ENCODE measurements at regions not wholly inside any gene's neighbourhood (a gene's known extent, or its start where the extent isn't known, plus 50 kb on each side); places are given as distances from the start of the nearest gene placed in this dataset.

- H3K9me3 ChIP-seq (replicated peaks), result no peaks in the 10 kb centered on the region
- H3K27me3 ChIP-seq, result no peaks in the 10 kb centered on the region
Measured at GRCh38 chr9:95776176-95776575, 99.3 kb upstream of the ERCC6L2 start.

GRCh38 chr9:95775191-95775590, 100.3 kb upstream of the ERCC6L2 start:
- Histone ChIP-seq H3K4me3 (no peak overlapping the region), H3K9me3 (replicated peaks) (no peaks in the 10 kb centered on the region), H3K36me3 (no peaks in the 10 kb centered on the region), H3K4me1 (peaks cover 32% of the 10 kb centered on the region), H3K27me3 (no peaks in the 10 kb centered on the region), H3K27ac (no peak overlapping the region)
- DNase-seq, result no peak

More at GRCh38 chr9:95776176-95776575, 99.3 kb upstream of the ERCC6L2 start:
- Histone ChIP-seq H3K4me1 (peaks cover 25% of the 10 kb centered on the region), H3K4me3 (no peak overlapping the region), H3K36me3 (no peaks in the 10 kb centered on the region), H3K27ac (no peak overlapping the region)
- DNase-seq, result no peak

- no peak for DNase-seq
- peak overlapping the region; percentile 63; the same call in 1 of the 2 replicates for H3K27ac ChIP-seq
- no peaks in the 10 kb centered on the region for H3K27me3 ChIP-seq
Measured at GRCh38 chr9:95773053-95773418, 102.5 kb upstream of the ERCC6L2 start.

GRCh38 chr9:95772320-95773052, 103.0 kb upstream of the ERCC6L2 start:
- Histone ChIP-seq H3K27me3 (no peaks in the 10 kb centered on the region), H3K9me3 (replicated peaks) (no peaks in the 10 kb centered on the region), H3K27ac (peak overlapping the region; percentile 63), H3K4me3 (peak overlapping the region; percentile 42), H3K36me3 (no peaks in the 10 kb centered on the region), H3K4me1 (peaks cover 22% of the 10 kb centered on the region)
- peak; percentile 94 to 97 for DNase-seq

More at GRCh38 chr9:95773053-95773418, 102.5 kb upstream of the ERCC6L2 start:
- H3K9me3 ChIP-seq (replicated peaks), result no peaks in the 10 kb centered on the region
- H3K4me3 ChIP-seq, result peak overlapping the region; percentile 42
- H3K36me3 ChIP-seq, result no peaks in the 10 kb centered on the region
- H3K4me1 ChIP-seq, result peaks cover 22% of the 10 kb centered on the region

GRCh38 chr9:95771556-95772246, 103.8 kb upstream of the ERCC6L2 start:
- H3K27ac ChIP-seq, result peak overlapping the region; percentile 63
- peaks cover 22% of the 10 kb centered on the region for H3K4me1 ChIP-seq
- H3K4me3 ChIP-seq, result peak overlapping the region; percentile 42
- H3K27me3 ChIP-seq, result no peaks in the 10 kb centered on the region
- peak; percentile 93 to 95 for DNase-seq
- H3K36me3 ChIP-seq, result no peaks in the 10 kb centered on the region
- H3K9me3 ChIP-seq (replicated peaks), result no peaks in the 10 kb centered on the region

GRCh38 chr9:95770653-95771131, 104.8 kb upstream of the ERCC6L2 start:
- Histone ChIP-seq H3K27me3 (no peaks in the 10 kb centered on the region), H3K36me3 (no peaks in the 10 kb centered on the region), H3K27ac (peak overlapping the region; percentile 63; the same call in 1 of the 2 replicates), H3K9me3 (replicated peaks) (no peaks in the 10 kb centered on the region), H3K4me3 (peak overlapping the region; percentile 42), H3K4me1 (peaks cover 25% of the 10 kb centered on the region)
- peak; percentile 97 to 99 for DNase-seq

- Histone ChIP-seq H3K36me3 (no peaks in the 10 kb centered on the region), H3K27ac (no peak overlapping the region), H3K9me3 (replicated peaks) (no peaks in the 10 kb centered on the region), H3K4me3 (no peak overlapping the region), H3K27me3 (no peaks in the 10 kb centered on the region), H3K4me1 (peaks cover 29% of the 10 kb centered on the region)
- DNase-seq, result no peak
Measured at GRCh38 chr9:95769909-95770433, 105.5 kb upstream of the ERCC6L2 start.

- no peak overlapping the region for H3K4me3 ChIP-seq
- peaks cover 30% of the 10 kb centered on the region for H3K4me1 ChIP-seq
- H3K9me3 ChIP-seq (replicated peaks), result no peaks in the 10 kb centered on the region
- H3K27me3 ChIP-seq, result no peaks in the 10 kb centered on the region
- no peak overlapping the region for H3K27ac ChIP-seq
- no peak for DNase-seq
- H3K36me3 ChIP-seq, result no peaks in the 10 kb centered on the region
Measured at GRCh38 chr9:95769473-95769872, 106.0 kb upstream of the ERCC6L2 start.

GRCh38 chr9:95766906-95767305, 108.6 kb upstream of the ERCC6L2 start:
- Histone ChIP-seq H3K27ac (no peak overlapping the region), H3K27me3 (no peaks in the 10 kb centered on the region), H3K4me3 (no peak overlapping the region), H3K4me1 (peaks cover 25% of the 10 kb centered on the region), H3K9me3 (replicated peaks) (no peaks in the 10 kb centered on the region), H3K36me3 (no peaks in the 10 kb centered on the region)
- DNase-seq, result no peak

- H3K27ac ChIP-seq, result peak overlapping the region; percentile 54; the same call in 1 of the 2 replicates
- H3K27me3 ChIP-seq, result no peaks in the 10 kb centered on the region
- no peaks in the 10 kb centered on the region for H3K9me3 ChIP-seq (replicated peaks)
- peak; percentile 51 to 75 for DNase-seq
- H3K36me3 ChIP-seq, result no peaks in the 10 kb centered on the region
- H3K4me1 ChIP-seq, result peaks cover 16% of the 10 kb centered on the region
- H3K4me3 ChIP-seq, result peak overlapping the region; percentile 57
Measured at GRCh38 chr9:95764533-95765319, 110.8 kb upstream of the ERCC6L2 start.

- Histone ChIP-seq H3K27ac (no peak overlapping the region), H3K27me3 (no peaks in the 10 kb centered on the region)
- peak; percentile 37 to 55 for DNase-seq
Measured at GRCh38 chr9:95763983-95764382, 111.5 kb upstream of the ERCC6L2 start.

GRCh38 chr9:95763006-95763405, 112.5 kb upstream of the ERCC6L2 start:
- Histone ChIP-seq H3K4me1 (peaks cover 16% of the 10 kb centered on the region), H3K4me3 (no peak overlapping the region), H3K36me3 (no peaks in the 10 kb centered on the region), H3K9me3 (replicated peaks) (no peaks in the 10 kb centered on the region), H3K27me3 (no peaks in the 10 kb centered on the region), H3K27ac (no peak overlapping the region)
- no peak for DNase-seq

More at GRCh38 chr9:95763983-95764382, 111.5 kb upstream of the ERCC6L2 start:
- peaks cover 16% of the 10 kb centered on the region for H3K4me1 ChIP-seq
- no peaks in the 10 kb centered on the region for H3K9me3 ChIP-seq (replicated peaks)
- no peak overlapping the region; the same call in 1 of the 2 replicates for H3K4me3 ChIP-seq
- H3K36me3 ChIP-seq, result no peaks in the 10 kb centered on the region

GRCh38 chr9:95762322-95762721, 113.2 kb upstream of the ERCC6L2 start:
- Histone ChIP-seq H3K27me3 (no peaks in the 10 kb centered on the region), H3K4me1 (peaks cover 19% of the 10 kb centered on the region), H3K4me3 (no peak overlapping the region), H3K36me3 (no peaks in the 10 kb centered on the region), H3K9me3 (replicated peaks) (no peaks in the 10 kb centered on the region), H3K27ac (no peak overlapping the region)
- DNase-seq, result no peak

- H3K4me3 ChIP-seq, result no peak overlapping the region
- H3K4me1 ChIP-seq, result peaks cover 24% of the 10 kb centered on the region
- H3K9me3 ChIP-seq (replicated peaks), result no peaks in the 10 kb centered on the region
- no peaks in the 10 kb centered on the region for H3K36me3 ChIP-seq
- H3K27ac ChIP-seq, result no peak overlapping the region
- DNase-seq, result no peak
- H3K27me3 ChIP-seq, result no peaks in the 10 kb centered on the region
Measured at GRCh38 chr9:95760791-95761190, 114.7 kb upstream of the ERCC6L2 start.
